HL-60 (cell line): ENCODE measurements at regions not wholly inside any gene's neighbourhood (a gene's known extent, or its start where the extent isn't known, plus 50 kb on each side); places are given as distances from the start of the nearest gene placed in this dataset.

ENCODE experiments used
- DNase-seq, 2 experiments: peaks; one replicate each; pipeline ENCODE4 v3.0.0-alpha.2; 2010 to 2020; ENCODE audit warnings: low read depth in 1 of 2, low spot score in 1 of 2
- H3K27ac ChIP-seq: fragments of 250-450 bp; sonication (Bioruptor Pico); replicated peaks from 2 replicates; pipeline ENCODE4 v1.5.1; 2020; ENCODE audit warnings: mild to moderate bottlenecking, moderate library complexity
- H3K27me3 ChIP-seq: fragments of 250-450 bp; sonication (Bioruptor Pico); 2 replicates; pipeline ENCODE4 v1.5.1; 2021; ENCODE audit warnings: mild to moderate bottlenecking, moderate library complexity; ENCODE audit not compliant: insufficient read depth, poor library complexity, severe bottlenecking
- H3K4me3 ChIP-seq: replicated peaks from 2 replicates; pipeline ENCODE4 v1.5.1; 2011; ENCODE audit warnings: mild to moderate bottlenecking, control low read depth, low read length; ENCODE audit not compliant: insufficient read depth
- CTCF ChIP-seq: IDR thresholded peaks from one replicate; pipeline ENCODE4 v1.5.1; 2011; ENCODE audit warnings: low read length, control low read depth, inconsistent platforms; ENCODE audit not compliant: insufficient read depth
- GABPA ChIP-seq: IDR thresholded peaks from 2 replicates; pipeline ENCODE4 v1.6.1; 2012; ENCODE audit warnings: low read depth
- POLR2AphosphoS5 ChIP-seq: IDR thresholded peaks from 2 replicates; pipeline ENCODE4 v1.6.1; 2012; ENCODE audit warnings: low read depth
- SPI1 ChIP-seq: IDR thresholded peaks from 2 replicates; pipeline ENCODE4 v1.6.1; 2012; ENCODE audit warnings: low read depth, mild to moderate bottlenecking, borderline replicate concordance
- TF ChIP-seq, protein P1 (sequence below): IDR thresholded peaks from 2 replicates; pipeline ENCODE4 v1.6.1; 2012; ENCODE audit warnings: low read depth; ENCODE audit not compliant: insufficient replicate concordance

DNA sequence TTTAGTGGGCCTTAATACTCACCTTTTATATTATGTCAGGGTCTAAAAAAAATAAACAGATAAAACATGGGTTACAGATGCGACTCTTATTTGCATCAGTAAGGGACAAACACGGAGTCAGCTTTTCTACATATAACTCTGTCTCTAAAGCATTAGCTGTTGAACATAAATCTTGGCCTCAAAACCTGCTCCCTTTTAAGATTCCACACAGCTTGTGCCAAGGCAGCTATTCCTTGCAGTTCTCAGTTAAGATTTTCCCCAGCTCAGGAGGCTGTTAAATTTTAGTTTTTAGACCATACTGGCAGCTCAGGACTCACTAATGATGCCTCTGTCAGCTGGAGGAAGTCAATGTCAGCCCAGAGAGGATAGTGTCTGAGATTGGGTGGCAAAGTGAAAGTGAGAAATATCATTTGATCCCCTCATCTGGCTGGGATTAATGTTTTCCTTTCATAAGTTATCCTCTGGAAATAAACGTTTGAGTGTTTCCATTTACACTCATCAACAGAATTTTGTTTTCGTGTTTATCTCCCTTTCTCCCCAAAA is 287.5 kb downstream of the ELAVL2 start:
- TF ChIP-seq SPI1 (no peak), CTCF (no peak), GABPA (no peak), POLR2AphosphoS5 (no peak)
- TF ChIP-seq, protein P1, sequence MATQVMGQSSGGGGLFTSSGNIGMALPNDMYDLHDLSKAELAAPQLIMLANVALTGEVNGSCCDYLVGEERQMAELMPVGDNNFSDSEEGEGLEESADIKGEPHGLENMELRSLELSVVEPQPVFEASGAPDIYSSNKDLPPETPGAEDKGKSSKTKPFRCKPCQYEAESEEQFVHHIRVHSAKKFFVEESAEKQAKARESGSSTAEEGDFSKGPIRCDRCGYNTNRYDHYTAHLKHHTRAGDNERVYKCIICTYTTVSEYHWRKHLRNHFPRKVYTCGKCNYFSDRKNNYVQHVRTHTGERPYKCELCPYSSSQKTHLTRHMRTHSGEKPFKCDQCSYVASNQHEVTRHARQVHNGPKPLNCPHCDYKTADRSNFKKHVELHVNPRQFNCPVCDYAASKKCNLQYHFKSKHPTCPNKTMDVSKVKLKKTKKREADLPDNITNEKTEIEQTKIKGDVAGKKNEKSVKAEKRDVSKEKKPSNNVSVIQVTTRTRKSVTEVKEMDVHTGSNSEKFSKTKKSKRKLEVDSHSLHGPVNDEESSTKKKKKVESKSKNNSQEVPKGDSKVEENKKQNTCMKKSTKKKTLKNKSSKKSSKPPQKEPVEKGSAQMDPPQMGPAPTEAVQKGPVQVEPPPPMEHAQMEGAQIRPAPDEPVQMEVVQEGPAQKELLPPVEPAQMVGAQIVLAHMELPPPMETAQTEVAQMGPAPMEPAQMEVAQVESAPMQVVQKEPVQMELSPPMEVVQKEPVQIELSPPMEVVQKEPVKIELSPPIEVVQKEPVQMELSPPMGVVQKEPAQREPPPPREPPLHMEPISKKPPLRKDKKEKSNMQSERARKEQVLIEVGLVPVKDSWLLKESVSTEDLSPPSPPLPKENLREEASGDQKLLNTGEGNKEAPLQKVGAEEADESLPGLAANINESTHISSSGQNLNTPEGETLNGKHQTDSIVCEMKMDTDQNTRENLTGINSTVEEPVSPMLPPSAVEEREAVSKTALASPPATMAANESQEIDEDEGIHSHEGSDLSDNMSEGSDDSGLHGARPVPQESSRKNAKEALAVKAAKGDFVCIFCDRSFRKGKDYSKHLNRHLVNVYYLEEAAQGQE, result no peak
- Histone ChIP-seq H3K4me3 (no peak overlapping the region), H3K27me3 (no peaks in the 10 kb centered on the region), H3K27ac (no peak overlapping the region)
- no peak for DNase-seq

- no peak overlapping the region for H3K4me3 ChIP-seq
- no peak for TF ChIP-seq GABPA
- TF ChIP-seq CTCF, result no peak
- TF ChIP-seq, protein P1, result no peak
- TF ChIP-seq SPI1, result no peak
- no peak for TF ChIP-seq POLR2AphosphoS5
- DNase-seq, result peak in 1 of 2 experiments; percentile 8
- H3K27ac ChIP-seq, result no peak overlapping the region
- H3K27me3 ChIP-seq, result no peaks in the 10 kb centered on the region
Observed at GRCh38 chr9:23539311-23539710, 286.7 kb downstream of the ELAVL2 start.

GRCh38 chr9:23541976-23542375 is 284.1 kb downstream of the ELAVL2 start:
- no peak overlapping the region for H3K4me3 ChIP-seq
- H3K27me3 ChIP-seq, result no peaks in the 10 kb centered on the region
- TF ChIP-seq POLR2AphosphoS5 (no peak), CTCF (no peak), GABPA (no peak), SPI1 (no peak)
- TF ChIP-seq, protein P1, result no peak
- DNase-seq, result no peak
- H3K27ac ChIP-seq, result no peak overlapping the region
